Astrocyte (in vitro differentiated cells and primary cell): ENCODE measurements at regions not wholly inside any gene's neighbourhood (a gene's known extent, or its start where the extent isn't known, plus 50 kb on each side); places are given as distances from the start of the nearest gene placed in this dataset.
A peak's percentile ranks its signal among the peaks of the same experiment; 100 is the strongest.

Experiments
- DNase-seq: peaks from one replicate; pipeline ENCODE4 v3.0.0-alpha.2; 2010; ENCODE audit warnings: low read depth
- FAIRE-seq: peaks from 2 replicates; lab custom pipeline; 2011; peaks lifted over from hg19 to GRCh38; lab: Jason Lieb, UNC
- H2AFZ ChIP-seq: 2 replicates; pipeline ENCODE4 v1.6.0; 2012; ENCODE audit warnings: low read depth, low read length, inconsistent platforms
- H3K27ac ChIP-seq: 2 replicates; pipeline ENCODE4 v1.5.1; 2011; ENCODE audit warnings: low read depth, low read length, inconsistent platforms
- H3K27me3 ChIP-seq: 2 replicates; pipeline ENCODE4 v1.6.0; 2011; ENCODE audit warnings: low read length, inconsistent platforms; ENCODE audit not compliant: insufficient read depth
- H3K36me3 ChIP-seq: 2 replicates; pipeline ENCODE4 v1.5.1; 2011; ENCODE audit warnings: low read length, inconsistent platforms; ENCODE audit not compliant: insufficient read depth
- H3K4me1 ChIP-seq: 2 replicates; pipeline ENCODE4 v1.5.1; 2011; ENCODE audit warnings: low read length, inconsistent platforms; ENCODE audit not compliant: insufficient read depth
- H3K4me2 ChIP-seq: 2 replicates; pipeline ENCODE4 v1.6.0; 2012; ENCODE audit warnings: low read length, inconsistent platforms
- H3K4me3 ChIP-seq: 2 replicates; pipeline ENCODE4 v1.5.1; 2011; ENCODE audit warnings: low read depth, mild to moderate bottlenecking, low read length, inconsistent platforms; ENCODE audit not compliant: insufficient read depth
- H3K79me2 ChIP-seq: 2 replicates; pipeline ENCODE4 v1.6.0; 2012; ENCODE audit warnings: mild to moderate bottlenecking, low read length, inconsistent platforms; ENCODE audit not compliant: insufficient read depth
- H3K9ac ChIP-seq: 2 replicates; pipeline ENCODE4 v1.6.0; 2012; ENCODE audit warnings: mild to moderate bottlenecking, low read length, inconsistent platforms
- H3K9me3 ChIP-seq: 2 replicates; pipeline ENCODE4 v1.5.1; 2012; ENCODE audit warnings: low read depth, mild to moderate bottlenecking, low read length, inconsistent platforms; ENCODE audit not compliant: insufficient read depth
- H4K20me1 ChIP-seq: 2 replicates; pipeline ENCODE4 v1.6.0; 2012; ENCODE audit warnings: low read length, inconsistent platforms; ENCODE audit not compliant: insufficient read depth
- H3K27ac Mint-ChIP-seq: one replicate; pipeline ENCODE4 v1.8.0; 2021; ENCODE audit warnings: mild to moderate bottlenecking, mixed read lengths; ENCODE audit not compliant: unreplicated experiment
- H3K27me3 Mint-ChIP-seq: one replicate; pipeline ENCODE4 v1.8.0; 2021; ENCODE audit warnings: low read depth, mixed read lengths; ENCODE audit not compliant: unreplicated experiment
- H3K36me3 Mint-ChIP-seq: one replicate; pipeline ENCODE4 v1.8.0; 2021; ENCODE audit warnings: low read depth, mixed read lengths; ENCODE audit not compliant: unreplicated experiment
- H3K4me1 Mint-ChIP-seq: one replicate; pipeline ENCODE4 v1.8.0; 2021; ENCODE audit warnings: low read depth, mixed read lengths; ENCODE audit not compliant: unreplicated experiment
- H3K4me3 Mint-ChIP-seq: one replicate; pipeline ENCODE4 v1.8.0; 2021; ENCODE audit warnings: mild to moderate bottlenecking, moderate library complexity, mixed read lengths; ENCODE audit not compliant: unreplicated experiment
- H3K9me3 Mint-ChIP-seq: one replicate; pipeline ENCODE4 v1.8.0; 2021; ENCODE audit warnings: mild to moderate bottlenecking, mixed read lengths; ENCODE audit not compliant: unreplicated experiment
- EZH2 ChIP-seq: IDR thresholded peaks from 2 replicates; pipeline ENCODE4 v1.6.1; 2012; ENCODE audit warnings: mild to moderate bottlenecking, low read length, inconsistent platforms; ENCODE audit not compliant: insufficient read depth
- TF ChIP-seq, protein P1 (sequence below): IDR thresholded peaks from 2 replicates; pipeline ENCODE4 v1.5.1; 2011; ENCODE audit warnings: low read depth, mild to moderate bottlenecking, inconsistent platforms, low read length, moderate library complexity; ENCODE audit not compliant: insufficient read depth

DNA sequence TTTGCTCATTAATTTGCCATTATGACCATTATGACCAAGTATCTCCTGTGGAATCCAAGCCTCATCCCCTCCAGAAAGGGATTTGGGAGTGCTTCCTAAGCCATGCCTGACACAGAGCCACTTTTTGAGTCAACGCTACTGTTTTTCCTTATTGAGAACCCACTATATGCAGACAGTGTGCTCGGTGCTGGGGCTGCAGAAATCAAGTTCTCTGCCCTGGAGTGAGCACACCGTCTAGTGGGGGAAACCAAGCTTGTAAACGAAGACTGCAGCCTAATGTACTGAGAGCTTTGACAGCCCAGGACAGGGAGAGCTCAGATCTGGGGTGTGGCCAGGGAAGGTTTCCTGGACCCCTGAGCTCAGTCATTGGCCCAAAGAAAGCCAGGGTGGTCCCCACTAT, 111.0 kb downstream of the ENGASE start:
- Mint-ChIP-seq H3K9me3 (no peaks in the 10 kb centered on the region), H3K27me3 (peaks cover 78% of the 10 kb centered on the region), H3K4me1 (no peaks in the 10 kb centered on the region), H3K36me3 (no peaks in the 10 kb centered on the region), H3K27ac (no peak overlapping the region), H3K4me3 (no peak overlapping the region)
- TF ChIP-seq EZH2: no peak
- TF ChIP-seq, protein P1, sequence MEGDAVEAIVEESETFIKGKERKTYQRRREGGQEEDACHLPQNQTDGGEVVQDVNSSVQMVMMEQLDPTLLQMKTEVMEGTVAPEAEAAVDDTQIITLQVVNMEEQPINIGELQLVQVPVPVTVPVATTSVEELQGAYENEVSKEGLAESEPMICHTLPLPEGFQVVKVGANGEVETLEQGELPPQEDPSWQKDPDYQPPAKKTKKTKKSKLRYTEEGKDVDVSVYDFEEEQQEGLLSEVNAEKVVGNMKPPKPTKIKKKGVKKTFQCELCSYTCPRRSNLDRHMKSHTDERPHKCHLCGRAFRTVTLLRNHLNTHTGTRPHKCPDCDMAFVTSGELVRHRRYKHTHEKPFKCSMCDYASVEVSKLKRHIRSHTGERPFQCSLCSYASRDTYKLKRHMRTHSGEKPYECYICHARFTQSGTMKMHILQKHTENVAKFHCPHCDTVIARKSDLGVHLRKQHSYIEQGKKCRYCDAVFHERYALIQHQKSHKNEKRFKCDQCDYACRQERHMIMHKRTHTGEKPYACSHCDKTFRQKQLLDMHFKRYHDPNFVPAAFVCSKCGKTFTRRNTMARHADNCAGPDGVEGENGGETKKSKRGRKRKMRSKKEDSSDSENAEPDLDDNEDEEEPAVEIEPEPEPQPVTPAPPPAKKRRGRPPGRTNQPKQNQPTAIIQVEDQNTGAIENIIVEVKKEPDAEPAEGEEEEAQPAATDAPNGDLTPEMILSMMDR: no peak
- Histone ChIP-seq H3K9ac (no peak overlapping the region), H3K36me3 (no peaks in the 10 kb centered on the region), H3K27me3 (peaks cover 22% of the 10 kb centered on the region), H2AFZ (no peak overlapping the region), H3K4me1 (no peaks in the 10 kb centered on the region), H3K4me3 (no peak overlapping the region), H3K27ac (no peak overlapping the region), H4K20me1 (no peaks in the 10 kb centered on the region), H3K79me2 (no peaks in the 10 kb centered on the region), H3K9me3 (no peaks in the 10 kb centered on the region), H3K4me2 (no peak overlapping the region)
- no peak for DNase-seq
- no peak for FAIRE-seq

DNA sequence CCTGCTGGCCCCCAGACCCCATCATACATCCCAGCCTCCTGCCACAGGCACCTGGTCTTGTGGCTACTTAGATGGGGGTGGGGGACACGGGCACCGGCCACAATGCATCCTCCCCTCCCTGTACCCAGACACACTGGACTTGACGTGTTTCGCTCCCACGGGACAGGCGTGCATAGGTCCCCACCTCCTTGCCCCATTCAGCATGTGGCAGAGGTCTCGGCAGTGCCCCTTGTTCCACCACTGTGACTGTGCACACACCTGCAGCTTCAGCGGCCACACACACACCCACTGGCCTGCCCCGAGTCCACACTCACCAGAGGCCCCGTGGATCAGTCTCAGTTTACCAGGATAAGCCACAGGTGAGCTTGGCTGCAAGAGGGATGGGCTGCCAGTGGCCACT, 109.6 kb downstream of the ENGASE start:
- DNase-seq: no peak
- no peaks in the 10 kb centered on the region for H3K79me2 ChIP-seq
- no peak overlapping the region for H3K27ac ChIP-seq
- H3K9ac ChIP-seq: no peak overlapping the region
- H3K27ac Mint-ChIP-seq: no peak overlapping the region
- H3K4me2 ChIP-seq: no peak overlapping the region
- peaks cover 81% of the 10 kb centered on the region for H3K27me3 Mint-ChIP-seq
- TF ChIP-seq, protein P1: no peak
- TF ChIP-seq EZH2: no peak
- no peaks in the 10 kb centered on the region for H3K36me3 Mint-ChIP-seq
- H3K4me3 Mint-ChIP-seq: peak overlapping the region; percentile 86
- no peak overlapping the region for H2AFZ ChIP-seq
- peaks cover 22% of the 10 kb centered on the region for H3K27me3 ChIP-seq
- no peaks in the 10 kb centered on the region for H4K20me1 ChIP-seq
- H3K4me1 ChIP-seq: no peaks in the 10 kb centered on the region
- H3K9me3 ChIP-seq: no peaks in the 10 kb centered on the region
- H3K4me3 ChIP-seq: no peak overlapping the region
- no peaks in the 10 kb centered on the region for H3K4me1 Mint-ChIP-seq
- H3K36me3 ChIP-seq: no peaks in the 10 kb centered on the region
- FAIRE-seq: no peak
- no peaks in the 10 kb centered on the region for H3K9me3 Mint-ChIP-seq

DNA sequence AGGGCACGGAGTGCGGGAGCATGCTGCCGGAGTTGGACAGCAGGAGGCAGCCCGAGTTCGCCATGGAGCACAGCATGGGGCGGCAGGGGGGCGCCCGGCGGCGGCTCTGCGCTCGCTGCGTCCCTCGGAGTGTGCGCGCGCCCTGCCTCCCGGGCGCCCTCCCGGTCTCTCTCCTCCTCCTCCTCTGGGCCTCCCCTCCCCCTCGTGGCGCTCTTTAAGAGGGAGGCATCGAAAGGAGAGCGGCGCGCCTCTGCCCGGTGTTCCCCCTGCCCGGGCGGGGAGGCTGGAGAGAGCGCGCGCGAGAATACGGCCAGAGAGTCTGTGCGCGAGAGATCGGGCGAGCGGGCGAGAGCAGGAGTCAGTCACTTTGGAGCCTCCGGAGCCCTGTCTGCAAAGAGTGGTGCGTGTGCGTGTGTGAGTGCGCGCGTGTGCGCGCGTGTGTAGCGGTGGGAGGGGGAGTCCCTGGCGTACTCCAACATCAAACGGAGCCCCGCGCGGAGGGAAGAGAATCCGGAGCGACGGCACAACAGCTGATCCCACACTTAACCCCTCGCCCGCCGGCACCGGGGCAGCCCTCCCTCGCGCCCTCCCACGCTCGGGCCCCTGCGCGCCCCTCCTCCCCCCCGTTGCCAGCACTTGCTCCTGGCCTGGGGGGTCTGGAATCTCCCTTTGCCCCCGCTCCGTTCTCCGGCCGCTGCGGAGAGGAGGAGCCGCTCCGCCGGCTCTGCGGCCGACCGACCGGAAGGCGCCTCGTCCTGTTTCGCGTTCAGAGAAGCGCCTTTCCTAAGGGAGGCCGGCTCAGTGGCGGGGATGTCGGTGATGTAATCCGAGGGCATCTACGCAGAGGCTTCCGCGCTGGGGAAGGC, 108.9 kb downstream of the ENGASE start:
- peaks cover 21% of the 10 kb centered on the region for H3K27me3 ChIP-seq
- H3K9ac ChIP-seq: no peak overlapping the region
- peaks cover 81% of the 10 kb centered on the region for H3K27me3 Mint-ChIP-seq

More for the DNA sequence above, 108.9 kb downstream of the ENGASE start:
- no peaks in the 10 kb centered on the region for H4K20me1 ChIP-seq
- Mint-ChIP-seq H3K36me3 (no peaks in the 10 kb centered on the region), H3K9me3 (no peaks in the 10 kb centered on the region), H3K4me3 (peak overlapping the region; percentile 86), H3K27ac (no peak overlapping the region), H3K4me1 (no peaks in the 10 kb centered on the region)
- H3K36me3 ChIP-seq: no peaks in the 10 kb centered on the region
- no peaks in the 10 kb centered on the region for H3K79me2 ChIP-seq
- FAIRE-seq: no peak
- H3K4me2 ChIP-seq: peak overlapping the region; percentile 22
- H2AFZ ChIP-seq: no peak overlapping the region
- no peaks in the 10 kb centered on the region for H3K9me3 ChIP-seq
- no peak overlapping the region for H3K27ac ChIP-seq
- TF ChIP-seq, protein P1: no peak
- TF ChIP-seq EZH2: peak; percentile 64
- no peak for DNase-seq
- H3K4me3 ChIP-seq: no peak overlapping the region
- no peaks in the 10 kb centered on the region for H3K4me1 ChIP-seq
